Colon (tissue), 2 donors: ENCODE measurements at regions not wholly inside any gene's neighbourhood (a gene's known extent, or its start where the extent isn't known, plus 50 kb on each side); places are given as distances from the start of the nearest gene placed in this dataset.

Experiments used
- FAIRE-seq: peaks from 2 replicates; lab custom pipeline; 2012; peaks lifted over from hg19 to GRCh38; lab: Jason Lieb, UNC
- donor health status: control.
- donor health status: control.

DNA sequence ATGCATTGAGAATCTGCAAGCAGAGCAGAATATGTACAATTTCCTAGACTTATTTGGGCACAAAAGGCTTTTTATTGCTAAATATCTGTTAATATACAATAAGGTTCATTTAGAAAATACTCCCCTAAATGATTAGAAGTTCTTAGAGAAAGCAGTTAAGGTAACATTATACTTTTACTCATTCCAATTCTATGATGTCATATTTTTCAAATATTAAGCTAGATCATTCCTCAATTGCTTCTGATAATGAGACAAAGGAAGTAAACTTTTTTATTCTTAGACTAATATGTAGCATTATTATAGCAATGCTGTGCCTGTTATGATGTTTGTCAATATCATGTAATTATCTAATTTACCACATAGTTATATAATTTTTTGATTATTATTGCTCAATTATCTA is 447.0 kb downstream of the SLC16A7 start:
- peak; percentile 10 for FAIRE-seq

GRCh38 chr12:60043236-60043635 is 447.4 kb downstream of the SLC16A7 start:
- no peak for FAIRE-seq

- no peak for FAIRE-seq
Observed at GRCh38 chr12:60052483-60052882, 456.7 kb downstream of the SLC16A7 start.

DNA sequence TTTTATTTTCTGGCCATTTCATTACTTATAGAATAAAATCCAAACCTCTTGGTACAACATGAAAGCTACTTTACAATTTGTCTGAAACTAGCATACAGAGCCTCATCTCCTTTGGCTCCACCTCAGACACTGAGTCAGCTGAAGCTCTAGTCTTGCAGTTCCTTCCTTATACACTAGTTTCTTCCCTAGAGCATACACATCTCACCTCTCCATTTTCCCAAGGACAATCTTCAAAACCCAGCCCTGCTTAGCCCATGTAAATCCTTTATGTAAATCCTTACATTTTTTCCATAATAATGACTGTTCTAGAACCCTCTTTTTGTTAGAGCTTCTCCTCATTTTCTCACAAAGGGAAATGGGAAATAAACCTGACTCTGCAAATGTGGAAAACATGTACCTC is 463.4 kb downstream of the SLC16A7 start:
- no peak for FAIRE-seq

DNA sequence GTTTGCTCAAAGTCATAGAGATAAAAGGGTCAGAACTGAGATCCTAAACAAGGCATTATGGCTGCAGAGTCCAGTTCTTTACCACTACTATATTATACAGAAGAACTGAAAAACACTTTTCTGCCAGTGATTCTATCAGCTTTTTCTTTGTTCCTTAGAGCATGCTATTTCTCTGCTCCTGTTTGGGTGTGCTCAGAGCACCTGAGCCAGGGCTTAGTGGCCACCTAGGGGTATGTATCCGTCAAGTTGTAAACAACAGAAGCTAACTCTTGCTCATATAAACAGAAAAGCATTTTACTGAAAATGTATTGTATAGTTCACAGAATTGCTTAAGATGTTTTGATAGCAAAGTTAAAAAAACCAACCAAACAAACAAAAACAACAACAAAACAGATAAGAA is 470.8 kb downstream of the SLC16A7 start:
- no peak for FAIRE-seq

GRCh38 chr12:60070552-60070951 is 474.7 kb downstream of the SLC16A7 start:
- no peak for FAIRE-seq

GRCh38 chr12:60071759-60072191 is 475.9 kb downstream of the SLC16A7 start:
- no peak for FAIRE-seq

DNA sequence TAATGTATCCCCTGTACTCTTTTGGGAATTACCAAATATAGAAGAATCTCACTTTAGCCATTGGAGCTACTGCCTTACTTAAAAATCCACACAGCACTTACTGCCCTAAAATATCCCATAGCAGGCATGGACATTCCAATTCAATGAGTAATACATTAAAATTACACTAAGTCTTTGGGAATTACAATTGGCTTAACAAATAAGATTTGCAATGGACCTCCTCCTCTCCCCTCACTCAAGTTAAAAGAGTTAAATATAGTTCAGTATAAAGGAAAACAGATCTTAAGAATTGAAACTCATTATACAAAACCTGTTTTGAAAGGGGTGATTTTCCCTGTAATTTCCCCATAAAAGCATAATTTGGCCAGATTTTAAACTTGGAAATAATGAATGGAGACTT is 477.1 kb downstream of the SLC16A7 start:
- no peak for FAIRE-seq

DNA sequence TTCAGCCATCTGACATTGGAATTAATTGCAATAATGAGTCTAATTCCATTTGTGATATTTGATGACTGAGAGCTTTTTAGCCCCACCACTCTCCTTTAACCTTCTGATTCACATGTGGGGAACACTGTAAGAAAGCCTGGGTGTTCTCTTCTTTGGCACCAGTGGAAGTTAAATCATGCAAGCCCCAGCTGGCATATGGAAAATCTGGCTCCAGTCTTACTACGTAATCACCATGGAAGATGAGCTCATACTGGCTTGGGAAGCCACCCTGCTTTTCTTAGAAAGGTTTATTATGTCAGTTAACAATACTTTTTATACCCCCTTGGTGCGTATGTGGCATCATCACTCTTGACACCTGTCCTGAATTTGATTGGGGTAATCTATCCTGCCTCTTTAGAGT is 479.3 kb downstream of the SLC16A7 start:
- no peak for FAIRE-seq

DNA sequence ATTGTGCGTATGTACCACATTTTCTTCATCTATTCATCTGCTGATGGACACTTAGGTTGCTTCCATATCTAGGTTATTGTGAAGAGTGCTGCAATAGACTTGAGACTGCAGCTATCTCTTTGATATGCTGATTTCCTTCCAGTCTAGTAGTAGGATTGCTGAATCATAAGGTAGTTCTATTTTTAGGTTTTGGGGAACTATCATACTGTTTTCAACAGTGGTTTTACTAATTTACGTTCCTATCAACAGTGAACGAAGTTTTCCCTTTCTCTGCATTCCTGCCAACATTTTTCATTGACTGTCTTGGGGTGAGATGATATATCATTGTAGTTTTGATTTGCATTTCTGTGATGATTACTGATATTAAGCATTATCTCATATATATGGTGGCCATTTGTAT is 482.2 kb downstream of the SLC16A7 start:
- FAIRE-seq, result no peak

- no peak for FAIRE-seq
Observed at GRCh38 chr12:60093428-60093827, 497.6 kb downstream of the SLC16A7 start.

- FAIRE-seq, result no peak
Observed at GRCh38 chr12:60094436-60094835, 498.6 kb downstream of the SLC16A7 start.

- no peak for FAIRE-seq
Observed at GRCh38 chr12:60096727-60097126, 500.9 kb downstream of the SLC16A7 start.

- FAIRE-seq, result no peak
Observed at GRCh38 chr12:60100160-60100559, 504.3 kb downstream of the SLC16A7 start.

DNA sequence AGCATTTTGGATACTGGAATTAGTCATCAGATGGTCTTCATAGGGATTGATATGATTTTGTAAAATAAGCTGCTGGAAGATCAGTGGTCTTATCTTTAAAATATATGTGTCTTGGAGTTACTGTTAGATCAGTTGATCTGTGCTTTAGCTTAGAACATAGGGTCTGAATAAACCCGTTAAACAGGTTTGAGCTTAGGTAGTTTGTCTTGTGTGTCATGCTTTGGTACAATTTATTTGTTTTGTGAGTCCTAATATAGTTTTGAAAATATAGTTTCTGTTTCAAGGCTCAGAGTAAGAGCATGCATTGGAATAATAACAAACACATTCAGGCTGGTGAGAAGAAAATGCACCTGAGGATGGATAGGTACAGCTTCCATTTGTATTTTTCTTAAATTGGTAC is 505.0 kb downstream of the SLC16A7 start:
- no peak for FAIRE-seq

- no peak for FAIRE-seq
Observed at GRCh38 chr12:60101715-60102114, 505.9 kb downstream of the SLC16A7 start.

GRCh38 chr12:60106214-60106613 is 510.4 kb downstream of the SLC16A7 start:
- no peak for FAIRE-seq

DNA sequence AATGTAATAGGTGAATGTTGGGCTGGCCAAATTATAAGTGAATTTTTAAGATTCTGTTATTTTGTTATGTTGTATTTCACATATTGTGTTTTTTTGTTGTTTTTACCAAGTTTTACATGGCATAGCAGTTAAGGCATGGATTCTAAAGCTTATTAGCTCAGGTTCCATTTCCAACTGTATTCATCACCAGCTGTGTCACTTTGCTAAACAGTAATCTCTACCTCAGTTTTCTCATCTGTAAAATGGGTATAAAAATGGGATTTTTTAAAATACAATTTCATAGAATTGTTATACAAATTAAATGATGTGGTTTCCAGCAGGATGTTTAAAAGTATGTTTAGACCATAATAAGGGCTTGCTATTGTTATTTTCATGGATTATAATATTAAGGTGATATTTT is 512.2 kb downstream of the SLC16A7 start:
- FAIRE-seq, result no peak

DNA sequence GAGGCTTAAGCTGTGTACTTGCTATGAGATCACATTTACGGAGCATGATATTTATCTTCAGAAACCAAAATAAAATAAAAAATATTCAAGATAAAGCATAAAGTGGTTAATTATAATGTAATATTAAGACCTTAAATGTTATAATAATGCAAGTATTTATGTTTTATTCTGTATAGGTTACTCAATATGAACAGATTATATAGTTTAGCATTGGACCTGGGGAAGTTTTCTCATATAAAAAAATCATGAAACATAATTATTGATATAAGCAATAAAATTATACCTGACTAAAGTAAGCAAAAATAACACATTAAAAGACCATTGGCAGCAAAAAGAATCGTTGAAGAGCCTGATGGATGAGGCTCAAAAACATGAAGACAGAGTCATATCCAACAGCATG is 516.2 kb downstream of the SLC16A7 start:
- FAIRE-seq, result no peak

DNA sequence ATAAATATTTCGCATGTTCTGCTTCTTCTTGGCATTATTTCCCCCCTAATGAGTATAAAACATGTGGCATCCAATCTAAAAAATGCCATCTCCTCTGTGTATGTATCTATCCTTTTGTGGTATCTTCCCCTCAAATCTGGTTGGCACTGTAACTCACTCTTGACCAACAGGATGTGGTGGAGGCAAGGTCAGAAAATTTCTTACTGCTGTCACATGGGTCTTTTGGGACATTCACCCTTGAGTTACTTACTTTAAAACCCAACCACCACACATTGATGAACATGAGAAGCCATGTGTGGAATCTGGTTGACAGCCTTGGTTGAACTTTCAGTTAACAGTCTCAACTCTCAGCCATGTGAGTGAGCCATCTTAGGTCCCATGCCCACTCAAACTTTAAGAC is 516.9 kb downstream of the SLC16A7 start:
- no peak for FAIRE-seq

DNA sequence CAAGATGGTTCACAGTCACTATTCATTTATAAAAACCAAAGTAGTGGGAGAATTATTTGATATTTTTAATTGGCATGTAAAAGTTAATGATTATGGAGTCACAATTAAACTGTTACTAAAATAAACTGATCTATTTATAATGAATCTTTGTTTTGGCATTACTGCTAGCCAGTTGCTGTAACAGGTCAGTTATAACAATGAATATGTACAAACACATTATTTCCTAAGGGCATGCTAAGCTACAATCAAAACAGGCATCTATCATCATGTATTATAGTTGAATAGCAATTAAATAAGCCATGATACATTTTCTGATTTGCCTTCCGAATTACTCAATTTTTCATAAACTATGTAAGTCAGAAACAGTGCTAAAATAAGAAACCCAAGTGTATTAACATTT is 518.3 kb downstream of the SLC16A7 start:
- no peak for FAIRE-seq

- FAIRE-seq, result no peak
Observed at GRCh38 chr12:60119327-60119726, 523.5 kb downstream of the SLC16A7 start.

GRCh38 chr12:60120199-60120598 is 524.4 kb downstream of the SLC16A7 start:
- FAIRE-seq, result no peak

GRCh38 chr12:60123557-60123956 is 527.7 kb downstream of the SLC16A7 start:
- no peak for FAIRE-seq

GRCh38 chr12:60137513-60137912 is 541.7 kb downstream of the SLC16A7 start:
- FAIRE-seq, result no peak
